ENCODE measurements at regions not wholly inside any gene's neighbourhood (a gene's known extent, or its start where the extent isn't known, plus 50 kb on each side); places are given as distances from the start of the nearest gene placed in this dataset.

GRCh38 chr5:115374057-115374775, 77.8 kb upstream of the CCDC112 start:
- DNase-seq (ENCODE audit: low read depth, low spot score) = no peak
- no peak for TF ChIP-seq CTCF (IDR thresholded peaks at IDR 0.05; ENCODE audit: low read depth, low read length)
- no peak overlapping the region for H3K4me3 ChIP-seq (ENCODE audit: low read depth, low read length)
- in situ Hi-C loops (cut with HindIII; ENCODE audit: low sequenced_read_pairs) = no loop called here

- in situ Hi-C loops (cut with HindIII; ENCODE audit: low sequenced_read_pairs) = no loop called here
Measured at GRCh38 chr5:115372146-115372545, 75.7 kb upstream of the CCDC112 start.

GRCh38 chr5:115369430-115370144, 73.1 kb upstream of the CCDC112 start:
- no peak for TF ChIP-seq CTCF (IDR thresholded peaks at IDR 0.05; ENCODE audit: low read depth, low read length)
- H3K4me3 ChIP-seq (ENCODE audit: low read depth, low read length) = no peak overlapping the region
- in situ Hi-C loops (cut with HindIII; ENCODE audit: low sequenced_read_pairs) = no loop called here
- DNase-seq (ENCODE audit: low read depth, low spot score) = no peak

More at GRCh38 chr5:115372146-115372545, 75.7 kb upstream of the CCDC112 start:
- TF ChIP-seq CTCF (IDR thresholded peaks at IDR 0.05; ENCODE audit: low read depth, low read length) = no peak
- no peak overlapping the region for H3K4me3 ChIP-seq (ENCODE audit: low read depth, low read length)
- DNase-seq (ENCODE audit: low read depth, low spot score) = no peak

- TF ChIP-seq CTCF (IDR thresholded peaks at IDR 0.05; ENCODE audit: low read depth, low read length) = no peak
- peak; percentile 89 for DNase-seq (ENCODE audit: low read depth, low spot score)
- in situ Hi-C loops (cut with HindIII; ENCODE audit: low sequenced_read_pairs) = no loop called here
- H3K4me3 ChIP-seq (ENCODE audit: low read depth, low read length) = no peak overlapping the region
Measured at GRCh38 chr5:115366223-115366622, 69.8 kb upstream of the CCDC112 start.

GRCh38 chr5:115363879-115364278, 67.4 kb upstream of the CCDC112 start:
- no peak for TF ChIP-seq CTCF (IDR thresholded peaks at IDR 0.05; ENCODE audit: low read depth, low read length)

GRCh38 chr5:115360046-115360685, 63.7 kb upstream of the CCDC112 start:
- peak; percentile 50 for DNase-seq (ENCODE audit: low read depth, low spot score)
- in situ Hi-C loops (cut with HindIII; ENCODE audit: low sequenced_read_pairs) = no loop called here

More at GRCh38 chr5:115363879-115364278, 67.4 kb upstream of the CCDC112 start:
- DNase-seq (ENCODE audit: low read depth, low spot score) = no peak
- in situ Hi-C loops (cut with HindIII; ENCODE audit: low sequenced_read_pairs) = no loop called here
- no peak overlapping the region for H3K4me3 ChIP-seq (ENCODE audit: low read depth, low read length)

More at GRCh38 chr5:115360046-115360685, 63.7 kb upstream of the CCDC112 start:
- TF ChIP-seq CTCF (IDR thresholded peaks at IDR 0.05; ENCODE audit: low read depth, low read length) = no peak
- no peak overlapping the region for H3K4me3 ChIP-seq (ENCODE audit: low read depth, low read length)

Data from astrocyte of the spinal cord (primary cell).